DOHH2 (cell line): ENCODE measurements at regions not wholly inside any gene's neighbourhood (a gene's known extent, or its start where the extent isn't known, plus 50 kb on each side); places are given as distances from the start of the nearest gene placed in this dataset.

ENCODE experiments used
- H3F3A ChIP-seq: fragments of 200-600 bp; sonication (generic), shearing (Covaris generic); 2 replicates; pipeline ENCODE4 v1.6.0; 2016; ENCODE audit warnings: antibody characterized with exemption, mild to moderate bottlenecking; ENCODE audit not compliant: control insufficient read depth, insufficient read depth
- H3K27ac ChIP-seq: fragments of 200-600 bp; sonication (generic); 2 replicates; pipeline ENCODE4 v1.5.1; 2014; ENCODE audit warnings: low read depth, mild to moderate bottlenecking, low read length, moderate library complexity
- H3K27me3 ChIP-seq: fragments of 200-600 bp; sonication (generic); 2 replicates; pipeline ENCODE4 v1.6.1; 2014; ENCODE audit warnings: mild to moderate bottlenecking, low read length, mixed read lengths; ENCODE audit not compliant: control insufficient read depth
- H3K36me3 ChIP-seq: fragments of 200-600 bp; sonication (generic); 2 replicates; pipeline ENCODE4 v1.6.1; 2014; ENCODE audit warnings: mild to moderate bottlenecking, low read length, moderate library complexity, mixed read lengths; ENCODE audit not compliant: control insufficient read depth
- H3K4me1 ChIP-seq: fragments of 200-600 bp; sonication (generic); 2 replicates; pipeline ENCODE4 v1.6.1; 2014; ENCODE audit warnings: mild to moderate bottlenecking, low read length, mixed read lengths; ENCODE audit not compliant: control insufficient read depth
- H3K4me2 ChIP-seq: fragments of 200-600 bp; sonication (generic); 2 replicates; pipeline ENCODE4 v1.6.0; 2014; ENCODE audit warnings: mild to moderate bottlenecking, low read length, moderate library complexity
- H3K4me3 ChIP-seq: fragments of 200-600 bp; sonication (generic); 2 replicates; pipeline ENCODE4 v1.5.1; 2014; ENCODE audit warnings: mild to moderate bottlenecking, low read length, mixed read lengths
- H3K79me2 ChIP-seq: fragments of 200-600 bp; sonication (generic); 2 replicates; pipeline ENCODE4 v1.6.1; 2014; ENCODE audit warnings: mild to moderate bottlenecking, low read length, mixed read lengths; ENCODE audit not compliant: control insufficient read depth
- H3K9me2 ChIP-seq: fragments of 200-600 bp; sonication (generic); replicated peaks from 2 replicates; pipeline ENCODE4 v1.6.1; 2014; ENCODE audit warnings: mild to moderate bottlenecking, low read length, mixed read lengths; ENCODE audit not compliant: control insufficient read depth
- H3K9me3 ChIP-seq: fragments of 200-600 bp; sonication (generic); 2 replicates; pipeline ENCODE4 v1.6.1; 2014; ENCODE audit warnings: antibody characterized with exemption, low read length, mixed read lengths; ENCODE audit not compliant: control insufficient read depth, insufficient read depth
- H4K20me1 ChIP-seq: fragments of 200-600 bp; sonication (generic); 2 replicates; pipeline ENCODE4 v1.6.0; 2014; ENCODE audit warnings: low read depth, mild to moderate bottlenecking, antibody characterized with exemption, low read length, moderate library complexity; ENCODE audit not compliant: control insufficient read depth, insufficient read depth
- EZH2phosphoT487 ChIP-seq: fragments of 200-600 bp; sonication (generic); IDR thresholded peaks from 2 replicates; pipeline ENCODE4 v1.6.1; 2017; ENCODE audit warnings: borderline replicate concordance, mild to moderate bottlenecking, antibody characterized with exemption, low read length, moderate library complexity, mixed read lengths
- TF ChIP-seq, protein P1 (sequence below): fragments of 200-600 bp; sonication (generic); IDR thresholded peaks from one replicate; pipeline ENCODE4 v1.5.1; 2014; ENCODE audit warnings: antibody characterized with exemption, mild to moderate bottlenecking, low read depth, low read length; ENCODE audit not compliant: poor library complexity, severe bottlenecking

DNA sequence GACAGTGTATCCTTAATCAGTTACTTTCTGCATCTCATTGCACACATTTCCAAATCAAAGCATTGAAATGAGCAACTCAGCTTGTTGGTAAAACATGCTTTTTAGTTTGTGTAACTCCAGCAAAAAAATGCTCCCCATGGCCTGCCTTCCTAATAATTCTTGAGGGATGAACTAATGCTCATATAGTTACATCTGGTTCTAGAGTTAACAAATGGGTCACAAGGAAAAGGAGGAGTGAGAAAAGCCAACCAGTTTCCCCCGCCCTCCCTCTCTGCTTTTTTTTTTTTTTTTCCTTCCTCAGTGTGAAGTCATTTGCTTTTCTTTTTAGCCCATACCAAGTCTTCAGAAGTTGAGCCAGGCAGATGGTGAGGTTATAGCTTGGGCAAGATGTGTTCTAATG, 231.7 kb downstream of the MTX2 start:
- Histone ChIP-seq H3K9me3 (no peaks in the 10 kb centered on the region), H3K4me3 (no peak overlapping the region), H3K79me2 (no peaks in the 10 kb centered on the region), H3K4me1 (no peaks in the 10 kb centered on the region), H3K4me2 (no peak overlapping the region), H3F3A (no peaks in the 10 kb centered on the region), H3K27ac (no peak overlapping the region), H4K20me1 (no peaks in the 10 kb centered on the region), H3K9me2 (no peaks in the 10 kb centered on the region), H3K36me3 (no peaks in the 10 kb centered on the region), H3K27me3 (peaks cover 5% of the 10 kb centered on the region; the same call in 1 of the 2 replicates)
- TF ChIP-seq EZH2phosphoT487 = no peak
- TF ChIP-seq, protein P1, sequence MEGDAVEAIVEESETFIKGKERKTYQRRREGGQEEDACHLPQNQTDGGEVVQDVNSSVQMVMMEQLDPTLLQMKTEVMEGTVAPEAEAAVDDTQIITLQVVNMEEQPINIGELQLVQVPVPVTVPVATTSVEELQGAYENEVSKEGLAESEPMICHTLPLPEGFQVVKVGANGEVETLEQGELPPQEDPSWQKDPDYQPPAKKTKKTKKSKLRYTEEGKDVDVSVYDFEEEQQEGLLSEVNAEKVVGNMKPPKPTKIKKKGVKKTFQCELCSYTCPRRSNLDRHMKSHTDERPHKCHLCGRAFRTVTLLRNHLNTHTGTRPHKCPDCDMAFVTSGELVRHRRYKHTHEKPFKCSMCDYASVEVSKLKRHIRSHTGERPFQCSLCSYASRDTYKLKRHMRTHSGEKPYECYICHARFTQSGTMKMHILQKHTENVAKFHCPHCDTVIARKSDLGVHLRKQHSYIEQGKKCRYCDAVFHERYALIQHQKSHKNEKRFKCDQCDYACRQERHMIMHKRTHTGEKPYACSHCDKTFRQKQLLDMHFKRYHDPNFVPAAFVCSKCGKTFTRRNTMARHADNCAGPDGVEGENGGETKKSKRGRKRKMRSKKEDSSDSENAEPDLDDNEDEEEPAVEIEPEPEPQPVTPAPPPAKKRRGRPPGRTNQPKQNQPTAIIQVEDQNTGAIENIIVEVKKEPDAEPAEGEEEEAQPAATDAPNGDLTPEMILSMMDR = no peak

DNA sequence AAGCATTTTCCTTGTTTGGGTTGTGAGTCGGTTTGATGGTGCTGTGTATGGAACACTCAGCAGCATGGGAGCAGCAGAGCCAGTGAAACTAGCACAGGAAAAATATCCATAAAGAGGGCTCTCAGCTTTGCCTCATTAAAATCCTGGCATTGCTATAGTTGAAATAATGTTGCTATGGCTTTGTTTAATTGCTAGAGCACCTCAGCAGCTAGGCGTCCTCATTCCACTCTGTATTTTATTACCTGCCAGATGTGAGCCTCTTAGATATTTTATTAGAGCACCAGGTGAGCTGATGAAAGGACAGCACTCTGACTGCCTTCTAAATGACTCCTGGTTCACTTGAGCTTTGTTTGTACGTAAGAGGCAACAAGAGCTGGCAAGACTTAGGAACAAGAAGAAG, 232.4 kb downstream of the MTX2 start:
- no peaks in the 10 kb centered on the region for H3K36me3 ChIP-seq
- TF ChIP-seq, protein P1 = no peak
- TF ChIP-seq EZH2phosphoT487 = no peak
- no peaks in the 10 kb centered on the region for H3K79me2 ChIP-seq
- H3K9me2 ChIP-seq = no peaks in the 10 kb centered on the region
- no peak overlapping the region for H3K4me2 ChIP-seq
- no peaks in the 10 kb centered on the region for H4K20me1 ChIP-seq
- no peak overlapping the region for H3K4me3 ChIP-seq
- H3F3A ChIP-seq = no peaks in the 10 kb centered on the region
- peaks cover 5% of the 10 kb centered on the region; the same call in 1 of the 2 replicates for H3K27me3 ChIP-seq
- H3K27ac ChIP-seq = no peak overlapping the region
- H3K4me1 ChIP-seq = no peaks in the 10 kb centered on the region
- no peaks in the 10 kb centered on the region for H3K9me3 ChIP-seq

DNA sequence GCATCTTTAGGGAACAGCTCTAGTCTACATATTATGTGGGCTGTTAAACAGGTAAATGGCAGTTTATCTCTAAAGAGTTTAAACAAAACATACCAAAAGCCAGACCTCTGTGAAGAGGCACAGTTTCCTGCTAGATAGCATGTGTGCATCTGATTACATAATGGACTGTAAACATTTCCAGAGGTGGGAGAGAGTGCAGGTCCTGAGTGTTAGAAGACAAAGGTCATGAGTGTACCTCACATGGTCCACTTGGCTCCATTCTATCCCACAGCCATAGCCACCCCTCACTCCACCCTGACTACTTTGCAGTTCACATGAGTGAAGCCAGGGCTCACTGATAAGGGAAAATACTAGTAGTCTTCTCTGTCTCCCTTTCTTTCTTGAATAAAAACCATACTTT, 233.4 kb downstream of the MTX2 start:
- no peaks in the 10 kb centered on the region for H3K9me3 ChIP-seq
- H3K4me3 ChIP-seq = no peak overlapping the region
- no peak for TF ChIP-seq EZH2phosphoT487
- TF ChIP-seq, protein P1 = no peak
- no peaks in the 10 kb centered on the region for H3F3A ChIP-seq
- no peak overlapping the region for H3K27ac ChIP-seq
- H3K4me2 ChIP-seq = no peak overlapping the region
- peaks cover 5% of the 10 kb centered on the region; the same call in 1 of the 2 replicates for H3K27me3 ChIP-seq
- H4K20me1 ChIP-seq = no peaks in the 10 kb centered on the region
- no peaks in the 10 kb centered on the region for H3K9me2 ChIP-seq
- H3K79me2 ChIP-seq = no peaks in the 10 kb centered on the region
- H3K4me1 ChIP-seq = no peaks in the 10 kb centered on the region
- H3K36me3 ChIP-seq = no peaks in the 10 kb centered on the region

DNA sequence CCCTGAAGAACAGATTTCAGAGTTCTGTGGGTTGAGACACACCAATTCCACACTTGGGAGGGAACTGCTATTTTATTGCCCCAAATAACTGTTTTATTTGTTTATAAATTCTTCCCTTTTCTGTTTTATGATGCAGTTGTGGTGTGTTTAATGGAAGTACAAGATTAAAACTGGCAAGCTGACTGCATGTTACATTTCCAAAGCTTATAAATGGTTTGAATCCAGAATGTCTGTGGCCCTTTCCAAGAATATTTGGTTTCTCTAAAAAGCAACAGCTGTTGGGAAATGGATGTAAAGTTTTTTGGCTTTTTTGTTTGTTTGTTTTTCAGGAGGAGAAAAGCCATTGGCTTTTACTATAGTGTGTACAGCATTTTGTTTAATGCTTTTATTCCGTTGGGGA, 234.5 kb downstream of the MTX2 start:
- no peaks in the 10 kb centered on the region for H3K79me2 ChIP-seq
- TF ChIP-seq, protein P1 = no peak
- no peak for TF ChIP-seq EZH2phosphoT487
- H3F3A ChIP-seq = no peaks in the 10 kb centered on the region
- no peaks in the 10 kb centered on the region for H3K4me1 ChIP-seq
- peaks cover 5% of the 10 kb centered on the region; the same call in 1 of the 2 replicates for H3K27me3 ChIP-seq
- H3K36me3 ChIP-seq = no peaks in the 10 kb centered on the region
- no peaks in the 10 kb centered on the region for H3K9me2 ChIP-seq
- no peaks in the 10 kb centered on the region for H4K20me1 ChIP-seq
- H3K4me2 ChIP-seq = no peak overlapping the region
- H3K9me3 ChIP-seq = no peaks in the 10 kb centered on the region
- H3K4me3 ChIP-seq = no peak overlapping the region
- no peak overlapping the region for H3K27ac ChIP-seq
